HG03354 (cell line): ENCODE measurements at regions not wholly inside any gene's neighbourhood (a gene's known extent, or its start where the extent isn't known, plus 50 kb on each side); places are given as distances from the start of the nearest gene placed in this dataset.

Source experiments
- ATAC-seq: cut with Tn5 transposase; IDR thresholded peaks from one replicate; pipeline ENCODE4 v1.9.1; 2021; ENCODE audit warnings: mild to moderate bottlenecking; ENCODE audit not compliant: unreplicated experiment, poor library complexity, severe bottlenecking

GRCh38 chr9:88805217-88805943 lies 185.9 kb upstream of the S1PR3 start:
- ATAC-seq: no peak

- no peak for ATAC-seq
Measured at GRCh38 chr9:88807426-88807825, 183.8 kb upstream of the S1PR3 start.

- no peak for ATAC-seq
Measured at GRCh38 chr9:88808019-88808656, 183.1 kb upstream of the S1PR3 start.

GRCh38 chr9:88808761-88809354 lies 182.4 kb upstream of the S1PR3 start:
- ATAC-seq: no peak

- no peak for ATAC-seq
Measured at GRCh38 chr9:88809355-88810161, 181.7 kb upstream of the S1PR3 start.

GRCh38 chr9:88810826-88811225 lies 180.4 kb upstream of the S1PR3 start:
- ATAC-seq: no peak

GRCh38 chr9:88811511-88811910 lies 179.8 kb upstream of the S1PR3 start:
- no peak for ATAC-seq

- ATAC-seq: no peak
Measured at GRCh38 chr9:88812938-88813637, 178.2 kb upstream of the S1PR3 start.

- ATAC-seq: no peak
Measured at GRCh38 chr9:88813638-88814209, 177.5 kb upstream of the S1PR3 start.

- ATAC-seq: no peak
Measured at GRCh38 chr9:88814577-88814976, 176.7 kb upstream of the S1PR3 start.

- ATAC-seq: no peak
Measured at GRCh38 chr9:88816141-88816540, 175.1 kb upstream of the S1PR3 start.

GRCh38 chr9:88816591-88816990 lies 174.7 kb upstream of the S1PR3 start:
- no peak for ATAC-seq

- ATAC-seq: no peak
Measured at GRCh38 chr9:88817628-88818027, 173.6 kb upstream of the S1PR3 start.

GRCh38 chr9:88818495-88819201 lies 172.6 kb upstream of the S1PR3 start:
- ATAC-seq: no peak

- ATAC-seq: no peak
Measured at GRCh38 chr9:88819476-88819875, 171.8 kb upstream of the S1PR3 start.

- no peak for ATAC-seq
Measured at GRCh38 chr9:88820055-88820454, 171.2 kb upstream of the S1PR3 start.

- no peak for ATAC-seq
Measured at GRCh38 chr9:88821033-88821745, 170.1 kb upstream of the S1PR3 start.

GRCh38 chr9:88821746-88822106 lies 169.5 kb upstream of the S1PR3 start:
- ATAC-seq: no peak
